GM12875 (cell line): ENCODE measurements at regions not wholly inside any gene's neighbourhood (a gene's known extent, or its start where the extent isn't known, plus 50 kb on each side); places are given as distances from the start of the nearest gene placed in this dataset.

ENCODE experiments used
- H3K4me3 ChIP-seq: one replicate; pipeline ENCODE4 v1.5.1; 2011; ENCODE audit warnings: low read depth, low read length, control low read depth
- TF ChIP-seq, protein P1 (sequence below): IDR thresholded peaks from 2 replicates; pipeline ENCODE4 v1.5.1; 2011; ENCODE audit warnings: low read depth, mild to moderate bottlenecking, control low read depth, inconsistent platforms, low read length, moderate library complexity, borderline replicate concordance; ENCODE audit not compliant: insufficient read depth

DNA sequence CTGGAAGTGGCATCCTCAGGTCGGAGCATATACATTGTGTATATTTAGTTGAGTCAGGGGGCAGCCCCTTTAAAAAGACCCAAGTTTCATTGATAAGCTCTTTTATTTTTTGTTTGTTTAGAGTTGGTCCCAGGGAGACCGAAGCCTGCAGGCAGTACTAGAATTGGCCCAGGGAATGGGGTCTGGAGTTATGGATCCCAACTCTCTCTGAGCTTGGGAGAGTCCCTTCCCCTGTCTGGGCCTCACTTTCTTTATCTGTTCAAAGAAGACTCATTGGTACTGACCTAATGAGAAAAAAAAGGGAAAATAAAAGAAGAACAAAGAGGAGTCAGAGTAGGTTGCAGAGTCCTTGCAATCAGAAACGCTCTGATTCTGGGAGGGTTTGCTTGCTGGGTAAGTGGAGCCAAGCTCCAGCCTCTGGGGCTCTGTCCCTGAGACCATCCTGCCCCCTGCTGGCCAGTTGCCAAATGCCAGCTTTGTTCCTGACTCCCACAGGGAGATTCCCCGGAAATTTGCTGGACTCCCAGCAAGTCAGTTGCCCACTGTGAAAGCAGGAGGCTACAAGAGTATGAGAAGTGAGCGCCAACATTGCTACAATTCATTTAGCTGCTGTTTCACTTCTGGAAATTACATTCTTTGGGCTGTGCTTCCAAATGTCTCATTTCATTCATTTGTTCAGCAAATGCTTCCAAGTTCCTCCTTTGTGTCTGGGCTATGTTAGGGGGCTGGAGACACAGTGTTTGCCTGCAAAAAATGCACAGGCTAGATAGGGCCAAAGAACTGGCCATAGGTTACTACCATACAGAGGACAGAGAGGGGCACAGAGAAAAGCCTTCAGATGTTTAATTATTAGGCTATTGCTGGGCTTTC, 156.2 kb downstream of the MELK start:
- TF ChIP-seq, protein P1, sequence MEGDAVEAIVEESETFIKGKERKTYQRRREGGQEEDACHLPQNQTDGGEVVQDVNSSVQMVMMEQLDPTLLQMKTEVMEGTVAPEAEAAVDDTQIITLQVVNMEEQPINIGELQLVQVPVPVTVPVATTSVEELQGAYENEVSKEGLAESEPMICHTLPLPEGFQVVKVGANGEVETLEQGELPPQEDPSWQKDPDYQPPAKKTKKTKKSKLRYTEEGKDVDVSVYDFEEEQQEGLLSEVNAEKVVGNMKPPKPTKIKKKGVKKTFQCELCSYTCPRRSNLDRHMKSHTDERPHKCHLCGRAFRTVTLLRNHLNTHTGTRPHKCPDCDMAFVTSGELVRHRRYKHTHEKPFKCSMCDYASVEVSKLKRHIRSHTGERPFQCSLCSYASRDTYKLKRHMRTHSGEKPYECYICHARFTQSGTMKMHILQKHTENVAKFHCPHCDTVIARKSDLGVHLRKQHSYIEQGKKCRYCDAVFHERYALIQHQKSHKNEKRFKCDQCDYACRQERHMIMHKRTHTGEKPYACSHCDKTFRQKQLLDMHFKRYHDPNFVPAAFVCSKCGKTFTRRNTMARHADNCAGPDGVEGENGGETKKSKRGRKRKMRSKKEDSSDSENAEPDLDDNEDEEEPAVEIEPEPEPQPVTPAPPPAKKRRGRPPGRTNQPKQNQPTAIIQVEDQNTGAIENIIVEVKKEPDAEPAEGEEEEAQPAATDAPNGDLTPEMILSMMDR, result peak; percentile 90
- H3K4me3 ChIP-seq, result no peak overlapping the region

DNA sequence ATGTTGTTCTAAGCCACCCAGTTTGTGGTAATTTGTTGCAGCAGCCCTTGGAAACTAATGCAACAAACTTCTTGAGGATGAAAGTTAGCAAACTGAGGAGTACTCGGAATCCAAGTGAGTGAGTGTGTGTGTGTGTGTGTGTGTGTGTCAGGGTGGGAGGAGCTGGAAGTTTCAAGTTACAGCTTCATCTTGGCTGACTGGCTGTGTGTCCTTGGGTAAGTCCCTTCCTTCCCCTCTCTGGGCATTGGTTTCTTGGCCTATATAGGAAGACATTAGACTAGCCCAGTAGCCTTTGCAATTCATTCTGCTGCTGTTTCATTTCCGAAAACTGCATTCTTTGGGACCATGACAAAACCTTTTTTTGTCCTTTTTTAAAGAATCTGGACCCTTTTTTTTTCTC, 157.2 kb downstream of the MELK start:
- TF ChIP-seq, protein P1, result no peak

DNA sequence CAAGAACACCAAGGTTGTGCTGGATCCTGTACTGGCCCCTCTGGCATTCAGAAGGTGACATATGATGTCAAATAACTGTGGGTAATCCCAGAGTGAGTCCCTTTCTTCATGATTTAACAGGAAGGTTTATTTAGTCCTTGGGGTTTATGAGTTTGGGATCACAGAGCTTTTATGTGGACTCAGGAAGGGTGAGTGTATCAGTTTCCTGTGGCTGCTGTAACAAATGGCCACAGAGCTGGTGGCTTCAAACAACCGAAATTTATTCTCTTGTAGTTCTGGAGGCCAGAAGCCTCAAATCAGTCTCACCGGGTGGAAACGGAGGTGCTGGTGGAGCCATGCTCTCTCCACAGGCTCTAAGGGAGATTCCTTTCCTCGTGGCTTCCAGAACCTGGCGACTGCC, 157.7 kb downstream of the MELK start:
- TF ChIP-seq, protein P1, result no peak
- H3K4me3 ChIP-seq, result no peak overlapping the region

More for the DNA sequence above, 157.2 kb downstream of the MELK start:
- H3K4me3 ChIP-seq, result no peak overlapping the region

- TF ChIP-seq, protein P1, result no peak
Observed at GRCh38 chr9:36731068-36731956, 158.6 kb downstream of the MELK start.

GRCh38 chr9:36734737-36735136, 162.0 kb downstream of the MELK start:
- TF ChIP-seq, protein P1, result no peak
- H3K4me3 ChIP-seq, result no peak overlapping the region

More at GRCh38 chr9:36731068-36731956, 158.6 kb downstream of the MELK start:
- no peak overlapping the region for H3K4me3 ChIP-seq

- TF ChIP-seq, protein P1, result no peak
Observed at GRCh38 chr9:36736648-36737047, 164.0 kb downstream of the MELK start.

More at GRCh38 chr9:36736648-36737047, 164.0 kb downstream of the MELK start:
- H3K4me3 ChIP-seq, result no peak overlapping the region
